Activated T-cell treated with anti-CD3 and anti-CD28 coated beads, Interleukin-2, amount 50 U/mL, for 72 hours (primary cell): ENCODE measurements at regions not wholly inside any gene's neighbourhood (a gene's known extent, or its start where the extent isn't known, plus 50 kb on each side); places are given as distances from the start of the nearest gene placed in this dataset.

Experiments
- ATAC-seq, 2 donors: fragments of 150-1000 bp; cut with Tn5 transposase; replicated peaks in 1 of 2; 2 replicates each; pipeline ENCODE4 v1.10.0; 2021; ENCODE audit warnings: moderate library complexity in 2 of 2, mild to moderate bottlenecking in 1 of 2
- DNase-seq, 2 donors: peaks; one replicate each; pipeline ENCODE4 v3.0.0; 2021 to 2022; ENCODE audit warnings: mixed read lengths in 1 of 2
- H3K27ac Mint-ChIP-seq: one replicate; pipeline ENCODE4 v1.8.0; 2022; ENCODE audit warnings: mild to moderate bottlenecking, moderate library complexity, mixed read lengths
- H3K27me3 Mint-ChIP-seq: one replicate; pipeline ENCODE4 v1.8.0; 2022; ENCODE audit warnings: low read depth, mixed read lengths
- H3K36me3 Mint-ChIP-seq, 2 donors: one replicate each; pipeline ENCODE4 v1.8.0; 2022; ENCODE audit warnings: mixed read lengths in 2 of 2, mild to moderate bottlenecking in 1 of 2; ENCODE audit not compliant: insufficient read depth in 2 of 2
- H3K4me1 Mint-ChIP-seq: one replicate; pipeline ENCODE4 v1.8.0; 2022; ENCODE audit warnings: low read depth, mixed read lengths
- H3K4me3 Mint-ChIP-seq, 2 donors: one replicate each; pipeline ENCODE4 v1.8.0; 2022; ENCODE audit warnings: mild to moderate bottlenecking in 2 of 2, mixed read lengths in 2 of 2, moderate library complexity in 2 of 2
- H3K9me3 Mint-ChIP-seq, 2 donors: one replicate each; pipeline ENCODE4 v1.8.0; 2022; ENCODE audit warnings: mixed read lengths in 2 of 2

DNA sequence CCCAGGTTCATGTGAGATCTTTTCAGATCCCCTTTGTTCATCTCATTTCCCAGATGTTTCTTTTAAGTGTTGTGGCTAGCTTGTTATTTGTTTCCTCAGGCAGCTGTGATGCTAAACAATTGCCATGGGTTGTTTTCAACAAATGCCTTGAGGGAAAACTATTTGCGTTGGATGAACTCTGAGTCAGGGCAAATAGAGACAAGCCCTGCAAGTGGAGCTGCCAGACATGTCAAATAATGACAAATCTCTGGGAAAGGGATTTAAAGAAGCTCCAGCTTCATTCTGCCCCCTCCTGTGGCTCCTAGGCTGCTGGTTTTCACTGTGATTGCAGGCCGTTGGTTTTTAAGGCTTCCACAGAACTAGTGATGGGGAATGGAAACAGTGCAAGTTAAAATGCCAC is 272.4 kb upstream of the SP8 start:
- Mint-ChIP-seq H3K36me3 (no peaks in the 10 kb centered on the region), H3K4me1 (no peaks in the 10 kb centered on the region), H3K4me3 (no peak overlapping the region), H3K27ac (no peak overlapping the region), H3K9me3 (peaks cover 0 to 3% of the 10 kb centered on the region in 2 donors), H3K27me3 (no peaks in the 10 kb centered on the region)
- DNase-seq (no peak), ATAC-seq (no peak)

DNA sequence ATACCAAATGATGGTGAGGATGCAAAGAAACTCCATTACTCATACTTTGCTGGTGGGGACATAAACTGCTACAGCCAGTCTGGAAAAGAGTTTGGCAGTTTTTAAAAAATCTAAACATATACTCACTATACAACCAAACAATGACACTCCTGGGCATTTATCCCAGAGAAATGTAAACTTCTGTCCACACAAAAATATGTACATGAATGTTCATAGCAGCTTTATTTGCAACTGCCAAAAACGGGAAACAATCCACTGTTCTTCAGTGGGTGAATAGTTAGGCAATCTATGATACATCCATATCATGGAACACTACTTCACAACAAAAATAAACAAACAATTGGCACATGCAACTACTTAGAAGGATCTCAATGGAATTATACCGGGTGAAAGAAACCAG is 276.4 kb upstream of the SP8 start:
- H3K27me3 Mint-ChIP-seq = no peaks in the 10 kb centered on the region
- H3K4me3 Mint-ChIP-seq = no peak overlapping the region

DNA sequence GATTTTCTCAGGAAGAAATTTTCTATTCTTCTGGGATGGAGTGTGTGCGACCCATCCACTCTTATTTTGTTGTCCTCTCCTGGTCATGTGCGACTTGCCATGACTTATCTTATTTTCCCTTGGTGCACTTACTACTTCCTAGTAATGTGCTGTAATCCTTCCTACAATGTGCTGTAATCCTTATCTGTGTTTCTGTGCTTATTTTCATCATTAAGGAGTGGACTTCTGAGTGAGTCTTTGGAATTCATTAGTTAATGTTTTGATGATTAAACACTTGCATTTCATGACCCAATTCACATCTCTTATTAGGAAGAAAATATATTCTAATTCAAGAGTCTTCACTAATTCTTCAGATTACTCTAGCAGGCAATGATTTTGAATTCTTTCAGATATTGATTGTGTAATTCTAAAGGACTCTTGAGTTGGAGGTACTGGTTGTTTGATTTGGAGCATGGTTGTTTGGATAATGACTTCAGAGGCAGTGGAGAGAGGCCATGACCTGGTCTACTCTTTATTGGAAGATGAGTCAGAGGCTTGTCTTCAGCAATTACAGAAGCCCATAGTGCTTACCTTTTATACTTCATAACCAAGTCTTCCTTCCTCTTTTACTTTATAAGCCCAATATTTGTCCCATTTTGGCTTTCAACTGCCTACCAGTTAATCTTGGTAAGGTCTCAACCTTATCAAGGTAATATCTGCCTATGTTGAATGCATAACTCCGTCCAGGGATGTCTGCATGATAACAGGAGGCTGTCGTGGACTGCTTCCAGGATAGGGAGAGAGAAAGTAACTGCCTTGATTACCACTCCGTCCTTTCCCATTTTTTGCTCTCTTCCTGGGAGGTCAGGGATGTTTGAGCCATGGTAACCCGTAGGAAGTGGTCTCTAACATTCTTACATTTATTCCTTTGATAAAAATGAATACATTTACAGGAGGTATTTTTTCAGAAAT is 278.3 kb upstream of the SP8 start:
- no peaks in the 10 kb centered on the region for H3K27me3 Mint-ChIP-seq
- ATAC-seq (no peak), DNase-seq (no peak)
- no peak overlapping the region for H3K4me3 Mint-ChIP-seq
- no peaks in the 10 kb centered on the region for H3K9me3 Mint-ChIP-seq
- H3K27ac Mint-ChIP-seq = no peak overlapping the region
- no peaks in the 10 kb centered on the region for H3K4me1 Mint-ChIP-seq
- no peaks in the 10 kb centered on the region for H3K36me3 Mint-ChIP-seq

More for the DNA sequence above, 276.4 kb upstream of the SP8 start:
- Mint-ChIP-seq H3K4me1 (no peaks in the 10 kb centered on the region), H3K9me3 (peaks cover 0 to 3% of the 10 kb centered on the region in 2 donors), H3K36me3 (no peaks in the 10 kb centered on the region), H3K27ac (no peak overlapping the region)
- no peak for DNase-seq
- ATAC-seq = no peak

DNA sequence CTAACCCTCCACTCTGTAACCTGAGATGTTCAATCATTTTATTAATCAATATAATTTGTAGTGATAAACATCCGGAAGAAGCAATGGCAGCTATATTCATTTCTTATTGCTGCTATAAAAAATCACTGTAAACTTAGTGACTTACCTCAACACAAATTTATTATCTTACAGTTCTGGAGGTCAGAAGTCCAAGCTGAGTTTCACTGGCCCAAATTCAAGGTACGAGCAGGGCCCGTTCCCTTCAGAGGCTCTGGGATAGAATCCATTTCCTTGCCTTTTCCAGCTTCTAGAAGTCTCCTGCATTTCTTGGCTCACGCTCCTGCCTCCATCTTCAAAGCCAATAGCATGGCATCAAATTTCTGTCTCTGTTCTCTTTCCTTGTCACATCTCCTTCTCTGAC is 279.5 kb upstream of the SP8 start:
- Mint-ChIP-seq H3K36me3 (no peaks in the 10 kb centered on the region), H3K27ac (no peak overlapping the region)

DNA sequence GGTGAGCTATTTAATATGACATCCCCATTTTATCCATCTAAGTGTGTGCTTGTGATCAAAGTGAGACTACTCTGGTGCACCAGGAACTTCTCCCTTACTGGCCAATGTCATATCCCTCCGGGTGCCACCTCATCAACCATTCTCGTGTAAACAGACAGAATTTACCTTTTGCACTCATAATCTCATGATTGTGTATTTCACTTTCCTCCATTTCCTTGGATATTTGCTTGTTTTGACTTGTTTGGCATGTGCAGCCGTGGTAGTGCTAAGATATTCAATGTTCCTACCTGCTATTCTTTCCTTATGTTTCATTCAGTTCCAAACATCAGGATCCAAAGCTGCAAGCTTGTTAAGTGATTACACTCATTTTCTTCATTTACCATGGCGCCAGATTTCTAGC is 280.5 kb upstream of the SP8 start:
- Mint-ChIP-seq H3K4me3 (no peak overlapping the region), H3K4me1 (no peaks in the 10 kb centered on the region), H3K36me3 (no peaks in the 10 kb centered on the region), H3K9me3 (no peaks in the 10 kb centered on the region), H3K27ac (no peak overlapping the region), H3K27me3 (no peaks in the 10 kb centered on the region)
- DNase-seq = no peak
- no peak for ATAC-seq

More for the DNA sequence above, 279.5 kb upstream of the SP8 start:
- H3K9me3 Mint-ChIP-seq = no peaks in the 10 kb centered on the region
- H3K27me3 Mint-ChIP-seq = no peaks in the 10 kb centered on the region
- ATAC-seq (no peak), DNase-seq (no peak)
- H3K4me1 Mint-ChIP-seq = no peaks in the 10 kb centered on the region
- no peak overlapping the region for H3K4me3 Mint-ChIP-seq

GRCh38 chr7:21070571-21071090 is 283.9 kb upstream of the SP8 start:
- DNase-seq (no peak), ATAC-seq (no peak)
- H3K36me3 Mint-ChIP-seq = no peaks in the 10 kb centered on the region
- no peak overlapping the region for H3K27ac Mint-ChIP-seq
- no peaks in the 10 kb centered on the region for H3K4me1 Mint-ChIP-seq
- no peak overlapping the region for H3K4me3 Mint-ChIP-seq
- H3K27me3 Mint-ChIP-seq = no peaks in the 10 kb centered on the region
- no peaks in the 10 kb centered on the region for H3K9me3 Mint-ChIP-seq

- DNase-seq (no peak), ATAC-seq (no peak)
- no peaks in the 10 kb centered on the region for H3K9me3 Mint-ChIP-seq
- H3K4me3 Mint-ChIP-seq = no peak overlapping the region
- H3K36me3 Mint-ChIP-seq = no peaks in the 10 kb centered on the region
- no peak overlapping the region for H3K27ac Mint-ChIP-seq
- no peaks in the 10 kb centered on the region for H3K27me3 Mint-ChIP-seq
- H3K4me1 Mint-ChIP-seq = no peaks in the 10 kb centered on the region
Measured at GRCh38 chr7:21071561-21072501, 285.1 kb upstream of the SP8 start.

DNA sequence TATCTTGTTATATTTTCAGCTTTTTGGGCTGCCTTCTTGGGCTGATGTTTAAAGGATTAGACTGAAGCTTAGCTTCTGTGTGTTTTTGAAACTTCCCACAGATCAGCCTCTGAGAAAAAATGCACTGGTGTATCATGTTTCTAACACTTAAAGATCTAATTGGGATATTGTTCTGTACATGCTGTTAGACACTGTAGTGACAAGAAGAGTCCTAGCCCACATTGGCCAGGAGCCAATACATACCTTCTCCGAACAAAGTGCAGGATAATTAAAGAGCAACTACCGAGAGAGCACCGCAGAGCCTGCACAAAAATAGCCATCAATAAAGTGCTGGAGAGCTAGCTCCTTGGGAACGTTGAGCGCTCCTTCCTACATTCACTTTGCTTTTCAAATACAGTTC is 289.4 kb upstream of the SP8 start:
- Mint-ChIP-seq H3K36me3 (no peaks in the 10 kb centered on the region), H3K27me3 (no peaks in the 10 kb centered on the region), H3K4me3 (no peak overlapping the region), H3K27ac (no peak overlapping the region), H3K9me3 (no peaks in the 10 kb centered on the region), H3K4me1 (no peaks in the 10 kb centered on the region)
- DNase-seq (no peak), ATAC-seq (no peak)

GRCh38 chr7:21076574-21076973 is 289.9 kb upstream of the SP8 start:
- Mint-ChIP-seq H3K27ac (no peak overlapping the region), H3K36me3 (no peaks in the 10 kb centered on the region), H3K27me3 (no peaks in the 10 kb centered on the region), H3K9me3 (no peaks in the 10 kb centered on the region), H3K4me1 (no peaks in the 10 kb centered on the region), H3K4me3 (no peak overlapping the region)
- ATAC-seq (no peak), DNase-seq (no peak)

GRCh38 chr7:21077602-21078001 is 290.9 kb upstream of the SP8 start:
- ATAC-seq = no peak
- Mint-ChIP-seq H3K4me1 (no peaks in the 10 kb centered on the region), H3K36me3 (no peaks in the 10 kb centered on the region), H3K4me3 (no peak overlapping the region), H3K27ac (no peak overlapping the region), H3K9me3 (no peaks in the 10 kb centered on the region), H3K27me3 (no peaks in the 10 kb centered on the region)
- no peak for DNase-seq

- Mint-ChIP-seq H3K36me3 (no peaks in the 10 kb centered on the region), H3K27me3 (peaks cover 8% of the 10 kb centered on the region), H3K27ac (no peak overlapping the region), H3K4me1 (no peaks in the 10 kb centered on the region), H3K9me3 (peaks cover 2% of the 10 kb centered on the region in 2 donors), H3K4me3 (no peak overlapping the region)
- DNase-seq (no peak), ATAC-seq (no peak)
Measured at GRCh38 chr7:21084286-21084685, 297.6 kb upstream of the SP8 start.

- no peak overlapping the region for H3K4me3 Mint-ChIP-seq
Measured at GRCh38 chr7:21086688-21087087, 300.0 kb upstream of the SP8 start.

DNA sequence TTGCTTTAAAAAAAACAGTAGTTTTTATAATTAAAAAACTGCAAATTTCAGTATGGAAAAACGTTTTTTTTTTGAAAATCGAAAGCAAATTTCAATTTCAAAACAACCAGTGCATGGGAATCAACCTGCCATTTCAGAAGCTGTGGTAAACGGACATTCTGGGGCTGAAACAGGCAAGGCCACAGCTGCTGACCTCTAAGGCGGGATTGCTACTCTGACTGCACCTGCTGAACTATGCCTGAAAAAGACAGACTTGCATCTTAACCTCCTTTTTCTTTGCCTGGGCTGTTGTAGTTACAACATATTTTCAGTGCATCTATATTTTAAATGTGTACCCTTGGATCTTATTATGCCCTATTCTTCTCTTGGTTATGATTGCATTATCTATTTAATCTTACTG is 303.0 kb upstream of the SP8 start:
- H3K4me3 Mint-ChIP-seq = no peak overlapping the region
- no peak for ATAC-seq
- H3K4me1 Mint-ChIP-seq = no peaks in the 10 kb centered on the region
- H3K27ac Mint-ChIP-seq = no peak overlapping the region
- no peak for DNase-seq
- peaks cover 2% of the 10 kb centered on the region in 2 donors for H3K9me3 Mint-ChIP-seq
- H3K36me3 Mint-ChIP-seq = no peaks in the 10 kb centered on the region
- peaks cover 8% of the 10 kb centered on the region for H3K27me3 Mint-ChIP-seq

More at GRCh38 chr7:21086688-21087087, 300.0 kb upstream of the SP8 start:
- Mint-ChIP-seq H3K27me3 (peaks cover 8% of the 10 kb centered on the region), H3K9me3 (peaks cover 2% of the 10 kb centered on the region in 2 donors), H3K27ac (no peak overlapping the region), H3K4me1 (no peaks in the 10 kb centered on the region), H3K36me3 (no peaks in the 10 kb centered on the region)
- DNase-seq (no peak), ATAC-seq (no peak)
